ENCODE measurements at regions not wholly inside any gene's neighbourhood (a gene's known extent, or its start where the extent isn't known, plus 50 kb on each side); places are given as distances from the start of the nearest gene placed in this dataset.
"Not testable (repeated sequence)": the region's sequence is repeated elsewhere in the genome, so short reads cannot be mapped to it uniquely, and the experiment has no call there.

DNA sequence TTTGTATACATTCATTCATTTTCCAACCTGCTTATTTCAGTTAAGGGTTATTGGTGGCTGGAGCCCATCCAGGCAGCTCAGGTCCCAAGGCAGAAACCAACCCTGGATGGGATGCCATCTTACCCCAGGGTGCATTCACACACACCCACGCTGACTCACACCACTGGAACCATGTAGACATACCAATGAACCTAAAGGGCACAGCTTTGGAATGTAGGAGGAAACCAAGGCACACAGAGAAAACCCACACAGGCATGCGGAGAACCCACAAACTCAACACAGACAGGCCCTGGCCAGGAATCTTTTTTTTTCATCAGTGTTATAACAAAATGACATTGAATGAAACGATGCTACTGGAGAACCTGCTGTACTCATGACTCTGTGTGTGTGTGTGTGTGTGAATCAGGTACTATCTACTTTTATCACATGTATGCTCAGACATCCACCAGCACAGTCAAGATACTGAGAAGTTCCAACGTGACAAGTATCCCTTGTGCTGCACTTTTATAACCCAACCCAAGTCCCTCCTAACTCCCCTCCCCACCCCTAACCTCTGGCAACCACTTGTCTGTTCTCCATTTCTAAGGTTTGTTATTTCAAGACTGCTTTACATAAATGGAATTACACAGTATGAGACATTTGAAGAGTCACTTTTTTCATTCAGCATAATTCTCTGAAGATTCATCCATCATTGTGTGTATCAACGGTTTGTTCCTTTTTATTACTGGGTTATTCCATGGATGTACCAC is 286.8 kb upstream of the PLD5 start:
- DNase-seq, result no peak

DNA sequence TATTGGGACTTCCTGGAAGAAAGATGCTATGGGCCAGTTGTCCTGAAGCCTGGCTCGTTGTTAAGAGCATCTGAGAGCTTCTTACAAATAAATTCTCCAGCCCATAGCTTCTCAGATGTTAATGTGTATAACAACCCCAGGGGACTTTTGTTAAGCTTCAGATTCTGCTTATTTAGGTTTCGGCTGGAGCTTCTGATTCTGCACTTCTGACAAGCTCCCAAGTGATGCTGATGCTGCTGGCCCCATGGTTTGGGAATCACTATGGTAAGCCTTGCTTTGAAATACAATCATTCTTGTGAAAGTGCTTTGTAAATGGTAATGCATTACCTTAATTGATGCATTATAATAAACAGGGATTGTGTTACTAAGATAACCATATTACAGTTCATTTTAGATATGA is 281.8 kb upstream of the PLD5 start:
- DNase-seq, result no peak

- DNase-seq, result not testable (repeated sequence)
These were observed 280.9 kb upstream of the PLD5 start for GRCh38 chr1:242805360-242805759.

GRCh38 chr1:242802973-242803372 is 278.5 kb upstream of the PLD5 start:
- no peak for DNase-seq

DNA sequence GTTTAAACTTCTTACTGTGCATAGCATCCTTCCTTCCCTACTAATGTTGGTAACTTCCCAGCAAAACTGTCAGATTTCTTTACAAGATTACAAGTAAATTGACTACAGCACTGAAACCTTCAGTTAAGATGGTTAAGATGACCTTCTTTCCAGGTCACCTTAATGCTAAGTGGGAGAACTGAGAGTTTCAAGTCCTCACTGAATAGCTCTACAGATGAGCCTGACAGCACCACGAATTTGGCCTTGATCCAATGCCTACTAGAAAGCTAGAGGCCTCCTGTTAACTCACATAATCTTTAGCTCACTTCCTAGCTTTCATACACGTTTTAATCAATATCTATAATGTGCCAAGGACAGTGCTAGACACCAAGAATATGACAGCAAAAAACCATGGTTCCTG is 276.0 kb upstream of the PLD5 start:
- no peak for DNase-seq

DNA sequence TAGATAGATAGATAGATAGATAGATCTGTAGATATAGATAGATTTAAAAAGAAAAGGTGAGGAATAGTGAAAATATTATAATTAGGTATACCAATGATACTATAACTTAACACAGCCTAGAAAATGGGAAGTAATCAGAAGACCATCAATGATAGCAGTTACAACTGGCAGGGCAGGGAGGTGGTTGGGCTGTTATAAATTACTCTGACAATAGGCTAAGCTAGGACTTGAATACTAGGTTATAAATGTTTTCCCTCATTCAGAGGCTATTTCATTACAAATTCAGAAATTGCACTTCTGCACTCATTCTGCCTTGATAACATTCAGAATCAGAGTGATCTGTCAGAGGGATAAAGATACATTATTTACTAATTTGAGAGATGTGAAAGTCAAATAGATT is 273.4 kb upstream of the PLD5 start:
- no peak for DNase-seq

- DNase-seq, result no peak
These were observed 264.3 kb upstream of the PLD5 start for GRCh38 chr1:242788771-242789170.

DNA sequence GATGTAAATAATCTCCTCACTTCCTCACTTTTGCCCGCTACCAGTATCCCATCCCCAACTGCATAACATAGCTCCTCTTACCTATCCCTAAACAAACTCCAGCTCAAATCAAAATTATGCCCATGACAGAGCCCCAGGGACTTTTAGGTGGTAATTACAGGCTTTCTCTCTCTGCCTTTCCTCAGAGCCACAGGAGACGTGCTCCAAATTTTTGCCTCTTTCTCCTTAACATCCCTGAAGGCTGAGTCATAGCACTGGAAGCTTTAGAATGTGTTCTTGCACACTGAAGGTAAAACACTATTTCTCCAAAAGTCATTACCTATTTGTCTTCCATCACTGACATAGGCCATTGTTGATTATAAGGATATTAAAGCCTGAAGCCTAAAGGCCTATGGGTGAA is 263.5 kb upstream of the PLD5 start:
- no peak for DNase-seq

DNA sequence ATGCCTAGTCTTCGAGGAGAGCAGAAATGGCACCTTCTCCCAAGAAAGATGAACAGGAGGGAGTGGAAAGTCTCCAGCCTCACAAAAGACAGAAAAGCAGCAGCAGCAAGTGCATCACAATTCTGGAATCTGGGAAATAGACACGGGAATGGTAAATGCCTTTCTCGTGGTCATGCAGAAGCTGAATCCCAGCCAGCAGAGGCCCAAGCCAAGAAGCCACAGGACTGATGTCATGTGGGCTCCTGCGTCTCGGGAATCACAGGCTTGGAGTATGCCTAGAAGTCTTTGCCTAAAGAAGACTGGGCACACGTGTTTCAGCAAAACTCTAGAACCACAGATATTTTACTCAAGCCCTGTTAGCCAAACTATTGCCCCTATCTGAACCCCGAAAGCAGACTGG is 260.3 kb upstream of the PLD5 start:
- DNase-seq, result no peak

GRCh38 chr1:242784084-242784483 is 259.6 kb upstream of the PLD5 start:
- DNase-seq, result no peak

GRCh38 chr1:242774256-242774655 is 249.8 kb upstream of the PLD5 start:
- no peak for DNase-seq

DNA sequence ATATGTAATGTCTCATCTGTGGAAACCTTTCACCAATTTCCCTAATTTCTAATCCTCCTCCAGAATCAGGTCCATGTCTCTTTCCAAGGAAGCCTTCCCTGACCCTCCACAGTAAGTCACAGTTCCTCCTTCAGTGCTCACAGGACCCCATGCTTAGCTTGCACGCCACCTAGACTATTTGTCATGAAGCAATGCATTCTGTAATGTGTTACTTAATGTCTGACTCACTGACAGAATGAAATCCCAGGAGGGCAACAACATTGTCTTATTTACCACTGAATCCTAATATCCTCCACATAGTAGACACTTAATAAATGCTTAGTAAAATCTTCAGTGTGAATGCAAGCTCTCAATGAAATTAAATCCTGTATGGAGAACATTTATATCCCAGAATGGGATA is 245.9 kb upstream of the PLD5 start:
- DNase-seq, result no peak

DNA sequence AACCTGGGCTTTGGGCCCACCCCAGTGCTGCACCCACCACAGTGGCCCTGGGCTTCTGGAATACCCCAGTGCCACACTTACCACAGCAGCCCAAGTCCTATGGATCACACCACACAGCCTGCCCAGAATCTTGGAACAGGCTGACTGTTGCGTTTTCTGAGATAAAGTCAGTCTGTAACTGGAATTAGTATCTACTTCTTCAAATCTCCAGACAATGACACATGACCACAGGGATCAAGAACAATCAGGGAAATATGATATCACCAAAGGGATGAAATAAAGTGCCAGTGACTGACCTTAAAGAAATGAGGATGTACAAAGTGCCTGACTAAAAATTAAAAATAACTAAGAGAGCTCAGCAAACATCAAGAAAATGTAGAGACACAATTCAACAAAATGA is 239.7 kb upstream of the PLD5 start:
- DNase-seq, result no peak

DNA sequence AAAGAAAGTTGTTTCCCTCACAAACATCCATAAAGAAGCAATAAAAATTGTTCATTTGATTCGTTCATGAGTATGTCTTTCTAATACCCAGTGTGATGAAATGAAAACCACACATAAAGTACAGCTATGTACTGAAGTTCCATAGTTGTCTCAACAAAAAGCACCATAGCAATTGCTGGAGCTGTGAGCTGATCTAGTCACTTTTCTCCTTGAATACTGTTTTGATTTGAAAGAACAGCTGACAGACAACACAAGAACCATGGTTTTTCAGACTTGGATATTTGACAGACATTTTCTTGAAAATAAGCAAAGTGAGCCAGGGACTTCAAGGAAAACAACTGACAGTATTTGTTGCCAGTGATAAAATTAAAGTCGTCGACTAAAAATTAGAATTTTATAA is 237.1 kb upstream of the PLD5 start:
- DNase-seq, result no peak

DNA sequence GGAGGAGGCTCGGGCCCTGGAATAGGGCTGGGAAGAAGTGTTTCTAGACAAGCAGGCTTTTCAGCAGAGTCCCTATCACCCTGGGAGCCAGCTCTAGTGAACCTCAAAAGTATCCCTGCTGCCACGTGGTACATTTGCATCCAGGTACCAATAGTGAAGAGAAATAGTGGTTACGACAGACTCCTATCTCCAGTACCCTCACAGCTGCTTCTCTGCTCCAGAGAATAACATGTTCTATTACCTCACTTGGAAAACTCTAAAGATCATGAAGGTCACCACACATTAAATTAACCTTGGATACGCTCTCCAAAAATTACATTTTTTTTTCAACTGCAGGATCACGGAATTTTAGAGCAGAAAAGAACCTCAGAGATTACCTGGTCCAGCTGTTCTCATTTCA is 230.4 kb upstream of the PLD5 start:
- no peak for DNase-seq

DNA sequence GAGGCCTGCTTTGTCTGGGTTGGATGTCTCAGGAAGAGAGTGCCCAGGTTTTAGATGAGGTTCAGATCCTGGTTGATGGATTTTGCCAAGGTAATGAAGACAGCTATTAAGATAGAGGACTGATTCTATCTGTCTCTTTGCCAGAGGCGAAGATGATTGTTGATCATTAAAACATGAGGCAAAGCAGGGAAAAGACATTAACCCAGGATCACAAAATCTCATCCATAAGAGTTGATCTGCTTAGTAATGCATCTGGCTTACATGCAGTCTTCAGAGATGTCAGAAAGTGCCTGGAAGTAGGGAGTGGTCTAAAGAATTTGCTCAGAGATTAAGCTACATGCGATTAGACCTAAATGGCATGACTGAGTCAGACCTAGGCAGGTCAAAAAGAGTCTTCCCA is 229.6 kb upstream of the PLD5 start:
- DNase-seq, result no peak

DNA sequence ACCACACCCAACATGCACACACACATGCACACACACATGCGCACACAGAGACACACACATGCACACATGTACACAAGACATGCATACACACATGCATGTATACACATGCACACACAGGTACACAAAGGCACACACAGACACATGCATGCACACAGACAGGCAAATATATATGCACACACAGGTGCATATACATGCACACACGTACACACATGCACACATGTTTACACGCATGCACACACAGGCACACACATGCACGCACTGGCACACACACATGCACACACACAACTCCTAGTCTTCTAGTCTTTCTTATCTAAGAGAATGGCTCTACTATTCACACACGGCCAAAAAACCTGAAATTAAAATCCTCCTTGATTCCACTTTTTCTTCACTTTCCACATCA is 222.7 kb upstream of the PLD5 start:
- no peak for DNase-seq

DNA sequence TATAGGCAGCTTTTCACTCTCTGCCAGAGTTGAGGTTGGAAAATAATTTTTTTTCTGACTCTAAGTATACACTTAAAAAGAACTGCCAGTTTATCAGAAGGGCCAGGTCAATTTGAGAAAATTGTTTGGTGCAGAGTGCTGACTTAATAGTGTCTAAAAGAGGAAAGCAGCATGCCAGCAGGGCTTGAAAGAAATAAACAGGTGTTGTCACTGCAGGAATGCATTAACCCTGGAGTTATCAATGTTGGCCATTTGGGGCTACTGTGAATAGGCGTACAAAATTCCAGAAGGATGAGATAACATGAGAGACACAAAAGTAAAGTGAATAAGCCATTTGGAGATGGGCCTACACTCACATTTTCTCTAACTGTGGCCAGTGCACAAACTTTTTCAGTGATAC is 220.6 kb upstream of the PLD5 start:
- no peak for DNase-seq

GRCh38 chr1:242743983-242744780 is 219.7 kb upstream of the PLD5 start:
- DNase-seq, result no peak

- no peak for DNase-seq
These were observed 214.5 kb upstream of the PLD5 start for GRCh38 chr1:242738702-242739645.

DNA sequence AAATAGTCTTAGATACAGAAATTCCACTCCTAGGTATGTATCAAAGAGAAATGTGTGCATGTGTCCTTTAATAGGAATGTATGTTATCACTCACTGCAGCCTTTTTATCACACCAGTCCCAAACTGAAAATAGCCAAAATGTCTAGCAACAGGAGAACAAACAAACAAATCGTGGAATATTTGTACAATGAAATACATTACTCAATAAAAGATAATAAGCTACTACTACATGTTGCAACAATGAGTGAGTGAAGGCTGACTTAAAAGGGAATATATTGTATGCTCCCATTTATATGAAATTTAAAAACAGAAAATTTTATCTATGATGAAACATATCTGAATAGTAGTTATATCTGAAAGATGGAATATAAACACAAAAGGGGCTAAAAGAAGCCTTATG is 212.1 kb upstream of the PLD5 start:
- DNase-seq, result no peak

DNA sequence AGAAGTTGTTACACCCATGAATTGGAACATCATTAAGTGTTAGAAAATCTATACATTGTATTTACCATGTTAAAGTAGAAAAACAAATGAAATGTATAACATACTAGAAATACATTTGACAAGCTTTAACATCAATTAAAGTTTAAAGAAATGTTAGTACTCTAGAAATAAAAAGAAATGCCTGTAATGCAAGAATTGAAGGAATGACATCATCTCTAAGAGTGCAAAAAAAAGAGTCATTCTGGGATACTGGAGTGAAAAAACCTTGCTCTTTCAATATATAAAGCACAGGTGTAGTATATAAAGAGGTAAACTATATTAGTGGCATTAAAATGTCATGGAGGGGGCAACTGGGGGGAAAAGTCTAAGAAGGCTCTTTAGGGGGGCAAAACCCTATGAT is 210.8 kb upstream of the PLD5 start:
- no peak for DNase-seq

- no peak for DNase-seq
These were observed 206.9 kb upstream of the PLD5 start for GRCh38 chr1:242731446-242731845.
